Peyer's patch (tissue), 4 donors: ENCODE measurements at regions not wholly inside any gene's neighbourhood (a gene's known extent, or its start where the extent isn't known, plus 50 kb on each side); places are given as distances from the start of the nearest gene placed in this dataset.

Experiments used
- DNase-seq, 3 donors: peaks; one replicate each; pipeline ENCODE4 v3.0.0-alpha.2; 2017 to 2019
- H3K27ac ChIP-seq, 4 donors: fragments of 200-600 bp; sonication (generic); one replicate each; pipeline ENCODE4 v1.5.1; 2016 to 2019
- H3K27me3 ChIP-seq, 2 donors: fragments of 200-600 bp; sonication (generic); one replicate each; pipeline ENCODE4 v1.5.1; 2019
- H3K36me3 ChIP-seq, 3 donors: fragments of 200-600 bp; sonication (generic); one replicate each; pipeline ENCODE4 v1.5.1; 2016 to 2019
- H3K4me1 ChIP-seq, 4 donors: fragments of 200-600 bp; sonication (generic); one replicate each; pipeline ENCODE4 v1.5.1; 2016 to 2019
- H3K4me3 ChIP-seq, 4 donors: fragments of 200-600 bp; sonication (generic); 1 replicate in 3 of 4; 2 replicates in 1 of 4; pipeline ENCODE4 v1.5.1; 2016 to 2019; ENCODE audit warnings: mild to moderate bottlenecking in 1 of 4
- H3K9me3 ChIP-seq, 4 donors: fragments of 200-600 bp; sonication (generic); one replicate each; pipeline ENCODE4 v1.5.1; 2016 to 2019; ENCODE audit warnings: mild to moderate bottlenecking in 1 of 4
- POLR2A ChIP-seq, 2 donors: fragments of 450-650 bp; IDR thresholded peaks; one replicate each; pipeline ENCODE4 v1.5.1; 2017; ENCODE audit warnings: antibody characterized with exemption in 2 of 2, mild to moderate bottlenecking in 2 of 2, moderate library complexity in 2 of 2
- TF ChIP-seq, protein P1 (sequence below), 6 experiments: fragments of 450-650 bp in 4 of 6; fragments of 200-600 bp in 2 of 6; sonication (generic) in 1 of 6; IDR thresholded peaks; one replicate each; pipeline ENCODE4 v1.5.1; 2017 to 2019; ENCODE audit warnings: antibody characterized with exemption in 6 of 6, mild to moderate bottlenecking in 3 of 6, moderate library complexity in 1 of 6

DNA sequence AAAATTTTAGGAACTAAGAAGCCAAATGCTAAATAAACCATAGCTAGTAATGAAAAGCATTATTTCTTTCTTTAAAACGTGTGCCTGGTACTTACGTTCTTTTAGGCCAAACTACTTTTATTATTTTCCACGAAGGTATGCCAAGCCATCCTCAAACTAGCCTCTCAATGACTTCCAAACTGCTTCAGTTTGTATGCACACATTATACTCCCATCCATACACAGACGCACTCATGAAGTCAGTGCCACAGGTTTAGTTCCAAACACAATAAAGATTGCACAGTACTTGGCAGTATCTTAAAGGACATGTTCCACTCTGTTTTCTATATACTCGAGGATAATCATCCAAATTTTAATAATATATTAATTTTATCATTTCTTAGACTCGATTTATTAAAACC is 609.2 kb upstream of the ZNF385D start:
- no peaks in the 10 kb centered on the region for H3K4me1 ChIP-seq
- H3K27me3 ChIP-seq: no peaks in the 10 kb centered on the region
- H3K36me3 ChIP-seq: no peaks in the 10 kb centered on the region
- no peak for DNase-seq
- H3K27ac ChIP-seq: no peak overlapping the region
- H3K9me3 ChIP-seq: no peaks in the 10 kb centered on the region
- H3K4me3 ChIP-seq: no peak overlapping the region
- TF ChIP-seq POLR2A (IDR thresholded peaks at IDR 0.05): no peak
- TF ChIP-seq, protein P1, sequence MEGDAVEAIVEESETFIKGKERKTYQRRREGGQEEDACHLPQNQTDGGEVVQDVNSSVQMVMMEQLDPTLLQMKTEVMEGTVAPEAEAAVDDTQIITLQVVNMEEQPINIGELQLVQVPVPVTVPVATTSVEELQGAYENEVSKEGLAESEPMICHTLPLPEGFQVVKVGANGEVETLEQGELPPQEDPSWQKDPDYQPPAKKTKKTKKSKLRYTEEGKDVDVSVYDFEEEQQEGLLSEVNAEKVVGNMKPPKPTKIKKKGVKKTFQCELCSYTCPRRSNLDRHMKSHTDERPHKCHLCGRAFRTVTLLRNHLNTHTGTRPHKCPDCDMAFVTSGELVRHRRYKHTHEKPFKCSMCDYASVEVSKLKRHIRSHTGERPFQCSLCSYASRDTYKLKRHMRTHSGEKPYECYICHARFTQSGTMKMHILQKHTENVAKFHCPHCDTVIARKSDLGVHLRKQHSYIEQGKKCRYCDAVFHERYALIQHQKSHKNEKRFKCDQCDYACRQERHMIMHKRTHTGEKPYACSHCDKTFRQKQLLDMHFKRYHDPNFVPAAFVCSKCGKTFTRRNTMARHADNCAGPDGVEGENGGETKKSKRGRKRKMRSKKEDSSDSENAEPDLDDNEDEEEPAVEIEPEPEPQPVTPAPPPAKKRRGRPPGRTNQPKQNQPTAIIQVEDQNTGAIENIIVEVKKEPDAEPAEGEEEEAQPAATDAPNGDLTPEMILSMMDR (IDR thresholded peaks at IDR 0.05): no peak

DNA sequence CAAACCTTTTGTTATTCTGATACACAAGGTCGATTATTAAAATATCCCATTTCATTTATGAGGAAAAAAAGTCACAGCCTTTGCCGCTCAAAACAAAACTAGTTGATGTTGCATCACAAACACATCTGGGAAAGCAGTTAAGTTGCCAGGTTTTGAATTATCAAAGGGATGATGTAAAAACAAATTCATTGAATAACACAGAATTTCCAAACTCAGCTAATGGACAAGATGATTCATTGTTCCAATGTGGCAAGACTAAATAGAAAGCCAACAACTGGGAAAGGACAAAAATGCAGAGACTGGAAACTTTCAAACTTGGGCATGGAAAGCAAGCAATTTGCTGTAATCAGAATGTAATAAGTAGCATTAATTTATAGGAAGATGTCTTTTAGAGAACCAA is 610.0 kb upstream of the ZNF385D start:
- H3K4me3 ChIP-seq: no peak overlapping the region
- DNase-seq: no peak
- H3K27ac ChIP-seq: no peak overlapping the region
- no peaks in the 10 kb centered on the region for H3K9me3 ChIP-seq
- no peaks in the 10 kb centered on the region for H3K27me3 ChIP-seq
- H3K4me1 ChIP-seq: no peaks in the 10 kb centered on the region
- TF ChIP-seq, protein P1 (IDR thresholded peaks at IDR 0.05): no peak
- no peak for TF ChIP-seq POLR2A (IDR thresholded peaks at IDR 0.05)
- H3K36me3 ChIP-seq: no peaks in the 10 kb centered on the region

DNA sequence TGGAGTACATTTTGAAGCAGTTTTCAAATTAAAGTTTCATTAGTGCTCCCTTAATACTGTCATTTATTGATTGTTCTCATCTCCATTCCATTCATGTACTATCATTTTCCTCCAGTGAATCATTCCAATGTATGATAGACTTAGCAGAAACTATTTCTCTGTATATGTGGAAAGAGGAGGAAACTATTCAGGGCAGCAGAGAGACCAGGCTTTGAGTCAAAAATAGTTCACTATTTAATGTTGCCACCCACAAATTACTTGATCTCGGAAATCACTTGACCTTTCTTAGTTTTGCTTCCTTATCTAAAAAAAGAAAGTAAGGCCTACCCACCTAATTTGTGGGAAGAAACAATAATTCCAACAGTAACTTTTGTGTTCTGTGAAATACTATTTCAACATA is 610.5 kb upstream of the ZNF385D start:
- TF ChIP-seq, protein P1 (IDR thresholded peaks at IDR 0.05): no peak
- no peak for TF ChIP-seq POLR2A (IDR thresholded peaks at IDR 0.05)
- Histone ChIP-seq H3K4me1 (no peaks in the 10 kb centered on the region), H3K27me3 (no peaks in the 10 kb centered on the region), H3K36me3 (no peaks in the 10 kb centered on the region), H3K9me3 (no peaks in the 10 kb centered on the region), H3K27ac (no peak overlapping the region), H3K4me3 (no peak overlapping the region)
- DNase-seq: no peak

DNA sequence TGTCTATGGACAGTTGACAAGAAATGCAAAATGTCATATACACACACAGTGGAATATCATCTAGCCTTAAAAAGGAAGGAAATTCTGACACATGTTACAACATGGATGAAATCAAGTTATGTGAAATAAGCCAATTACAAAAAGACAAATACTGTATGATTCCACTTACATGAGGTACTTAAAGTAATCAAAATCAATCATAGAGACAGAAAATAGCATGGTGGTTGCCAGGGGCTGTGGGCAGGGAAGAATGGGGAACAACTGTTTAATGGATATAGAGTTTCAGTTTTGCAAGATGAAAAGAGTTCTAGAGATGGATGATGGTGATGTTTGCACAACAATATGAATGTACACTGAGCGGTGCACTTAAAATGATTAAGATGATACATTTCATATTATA is 613.8 kb upstream of the ZNF385D start:
- no peak overlapping the region for H3K4me3 ChIP-seq
- DNase-seq: no peak

GRCh38 chr3:22366781-22367180 is 615.8 kb upstream of the ZNF385D start:
- no peak overlapping the region for H3K4me3 ChIP-seq
- H3K27ac ChIP-seq: no peak overlapping the region
- H3K36me3 ChIP-seq: no peaks in the 10 kb centered on the region
- TF ChIP-seq POLR2A (IDR thresholded peaks at IDR 0.05): no peak
- TF ChIP-seq, protein P1 (IDR thresholded peaks at IDR 0.05): no peak
- H3K9me3 ChIP-seq: no peaks in the 10 kb centered on the region
- no peaks in the 10 kb centered on the region for H3K27me3 ChIP-seq
- DNase-seq: no peak
- no peaks in the 10 kb centered on the region for H3K4me1 ChIP-seq

More for the DNA sequence above, 613.8 kb upstream of the ZNF385D start:
- H3K4me1 ChIP-seq: no peaks in the 10 kb centered on the region
- TF ChIP-seq, protein P1 (IDR thresholded peaks at IDR 0.05): no peak
- TF ChIP-seq POLR2A (IDR thresholded peaks at IDR 0.05): no peak
- H3K27ac ChIP-seq: no peak overlapping the region
- H3K9me3 ChIP-seq: no peaks in the 10 kb centered on the region
- no peaks in the 10 kb centered on the region for H3K27me3 ChIP-seq
- no peaks in the 10 kb centered on the region for H3K36me3 ChIP-seq

DNA sequence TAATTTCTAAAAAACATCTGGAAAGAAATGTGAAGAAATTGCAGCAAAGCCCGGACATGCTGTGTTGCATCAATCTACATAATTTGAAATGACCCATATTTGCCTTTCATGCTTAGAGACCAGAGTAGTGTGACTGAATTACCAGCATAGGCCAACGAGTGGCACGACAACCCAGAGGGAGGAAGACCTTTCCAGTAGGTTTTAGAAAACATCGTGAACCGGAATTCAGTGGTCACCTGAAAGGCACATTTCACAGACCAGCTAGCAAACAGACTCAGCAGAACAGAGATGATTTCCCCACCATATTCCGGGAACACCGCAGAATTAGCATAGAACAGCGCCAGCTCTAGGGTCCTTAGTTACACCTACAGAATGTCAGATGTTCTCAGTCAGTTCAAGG is 620.0 kb upstream of the ZNF385D start:
- no peaks in the 10 kb centered on the region for H3K27me3 ChIP-seq
- no peaks in the 10 kb centered on the region for H3K36me3 ChIP-seq
- H3K9me3 ChIP-seq: no peaks in the 10 kb centered on the region
- no peak for DNase-seq
- no peak overlapping the region for H3K27ac ChIP-seq
- no peaks in the 10 kb centered on the region for H3K4me1 ChIP-seq
- TF ChIP-seq, protein P1 (IDR thresholded peaks at IDR 0.05): no peak
- no peak for TF ChIP-seq POLR2A (IDR thresholded peaks at IDR 0.05)
- no peak overlapping the region for H3K4me3 ChIP-seq
